Cerebellar cortex (tissue), 1 donor: ENCODE measurements at regions not wholly inside any gene's neighbourhood (a gene's known extent, or its start where the extent isn't known, plus 50 kb on each side); places are given as distances from the start of the nearest gene placed in this dataset.

Experiments
- DNase-seq: peaks from one replicate; pipeline ENCODE4 v3.0.0-alpha.2; 2015; ENCODE audit warnings: low spot score

DNA sequence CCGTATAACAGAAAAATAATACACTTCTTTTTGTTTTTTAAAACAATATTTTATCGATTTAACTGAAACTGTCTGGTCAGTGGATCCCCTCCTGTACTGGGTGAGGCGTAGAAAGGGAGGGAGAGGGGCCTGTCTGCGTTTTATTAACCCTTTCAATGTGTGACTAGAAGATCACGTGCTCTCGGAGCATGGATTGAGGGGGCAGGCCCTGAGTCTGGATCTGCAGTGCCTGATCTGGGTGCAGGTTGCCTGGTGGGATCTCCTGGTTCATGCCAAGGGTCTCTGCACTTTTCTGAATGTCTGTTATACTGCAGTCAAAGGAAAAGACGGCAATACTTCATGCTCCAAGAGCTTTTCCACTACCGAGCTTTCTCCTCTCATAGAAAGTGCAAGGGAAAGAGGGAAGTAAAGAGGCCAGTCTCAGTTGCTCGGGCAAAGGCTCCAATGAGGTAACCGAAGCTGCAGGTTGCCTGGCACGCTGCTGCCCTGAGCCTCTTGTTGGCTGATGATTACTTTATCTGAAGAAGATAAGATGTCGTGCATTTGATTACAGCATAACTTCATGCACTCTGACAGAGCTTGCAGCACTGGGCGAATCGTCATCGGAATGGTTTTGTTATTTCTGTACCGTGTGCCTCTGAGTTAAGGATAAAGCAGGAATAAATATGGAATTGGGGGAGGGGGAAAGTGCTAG lies 167.5 kb upstream of the PMEPA1 start:
- no peak for DNase-seq

GRCh38 chr20:57876163-57876562 lies 166.3 kb upstream of the PMEPA1 start:
- no peak for DNase-seq

GRCh38 chr20:57874141-57874540 lies 164.3 kb upstream of the PMEPA1 start:
- no peak for DNase-seq

DNA sequence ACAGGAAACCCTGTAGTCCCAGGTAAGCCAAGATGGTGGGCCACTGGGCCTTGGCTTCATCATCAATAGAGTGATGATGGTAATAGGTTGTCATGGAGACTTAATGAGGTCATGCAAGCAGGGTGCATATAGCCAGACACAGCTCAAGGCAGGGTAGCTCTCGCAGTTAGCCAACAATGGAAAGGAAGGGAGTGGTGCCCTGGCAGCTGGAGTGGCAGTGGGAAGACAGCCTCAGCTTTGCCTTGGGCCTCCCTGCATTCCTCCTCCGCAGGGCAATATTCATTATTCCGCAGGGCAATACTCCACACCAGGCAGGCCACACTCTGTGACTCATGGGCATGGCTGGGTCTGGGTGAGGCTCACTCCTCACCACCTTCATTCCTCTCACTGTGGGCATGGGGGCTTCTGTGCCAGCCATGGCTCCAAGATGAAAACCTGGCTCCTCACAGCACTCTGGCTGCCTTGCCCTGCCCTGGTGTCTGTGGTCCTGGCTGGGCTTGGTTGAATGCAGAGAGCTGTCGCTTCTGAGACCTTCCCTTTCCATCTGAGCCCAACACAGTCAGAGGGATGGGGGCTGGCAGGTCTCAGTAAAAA lies 163.1 kb upstream of the PMEPA1 start:
- no peak for DNase-seq

- no peak for DNase-seq
Measured at GRCh38 chr20:57871237-57871632, 161.4 kb upstream of the PMEPA1 start.

DNA sequence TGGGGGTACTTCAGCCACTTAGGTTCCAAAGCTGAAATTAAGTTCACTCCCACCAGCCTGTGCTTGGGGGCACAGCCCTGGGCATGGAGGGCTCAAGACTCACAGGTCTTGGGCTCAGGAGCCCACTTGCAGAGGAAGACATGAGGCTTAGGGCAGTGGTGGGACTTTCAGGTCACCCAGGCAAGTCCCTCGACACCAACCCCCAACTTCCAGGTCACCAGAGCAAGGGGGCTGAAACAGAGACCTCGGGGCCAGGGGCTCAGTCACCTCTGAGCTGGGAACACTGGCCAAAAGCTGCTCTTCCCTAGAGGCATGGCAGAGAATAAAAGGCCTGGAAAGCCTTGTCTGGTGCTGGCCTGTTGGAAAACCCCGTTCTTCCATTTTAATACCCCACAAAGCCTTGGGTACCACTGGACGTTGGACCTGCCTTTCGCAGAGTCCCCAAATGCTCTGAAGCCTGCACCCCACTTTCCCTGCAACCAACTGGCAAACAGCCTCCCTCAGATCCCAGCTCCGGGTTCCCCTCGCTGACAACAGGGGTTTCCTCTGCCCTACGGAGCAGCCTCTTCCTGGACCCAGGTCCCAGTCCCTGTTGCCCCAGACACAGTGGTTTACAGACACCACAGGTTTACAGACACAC lies 160.9 kb upstream of the PMEPA1 start:
- no peak for DNase-seq

GRCh38 chr20:57869951-57870315 lies 160.1 kb upstream of the PMEPA1 start:
- no peak for DNase-seq

DNA sequence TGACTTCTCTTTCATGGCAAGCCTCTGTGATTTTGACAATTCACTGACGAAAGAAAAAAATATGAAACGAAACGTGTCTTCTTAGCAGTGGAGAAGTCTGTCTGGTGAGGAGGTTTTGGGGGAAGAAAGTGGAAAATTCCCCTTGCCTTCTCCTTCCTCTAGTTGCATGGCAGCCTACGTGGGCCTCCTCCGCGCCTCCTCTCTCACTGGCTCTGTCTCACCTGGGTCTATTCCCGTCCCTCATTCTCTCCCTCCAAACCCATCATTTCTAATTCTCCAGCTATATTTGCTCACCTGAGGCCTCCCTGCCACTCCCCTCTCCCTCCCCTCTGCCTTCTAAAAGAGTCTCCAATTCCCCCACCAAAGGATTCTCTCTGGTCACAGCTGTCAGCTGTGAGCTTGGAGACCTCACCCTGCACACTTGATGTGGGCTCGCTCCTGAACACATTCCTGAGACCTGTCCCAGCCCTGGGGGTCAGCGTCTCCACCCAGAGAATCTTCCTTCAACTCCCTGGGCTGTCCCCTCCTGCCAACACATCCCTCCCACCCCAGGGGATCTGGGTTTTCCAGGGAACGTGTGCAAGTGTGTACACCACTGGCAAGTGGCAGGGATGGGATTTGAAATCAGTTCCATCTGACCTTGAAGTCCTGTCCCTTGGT lies 159.6 kb upstream of the PMEPA1 start:
- DNase-seq = no peak

DNA sequence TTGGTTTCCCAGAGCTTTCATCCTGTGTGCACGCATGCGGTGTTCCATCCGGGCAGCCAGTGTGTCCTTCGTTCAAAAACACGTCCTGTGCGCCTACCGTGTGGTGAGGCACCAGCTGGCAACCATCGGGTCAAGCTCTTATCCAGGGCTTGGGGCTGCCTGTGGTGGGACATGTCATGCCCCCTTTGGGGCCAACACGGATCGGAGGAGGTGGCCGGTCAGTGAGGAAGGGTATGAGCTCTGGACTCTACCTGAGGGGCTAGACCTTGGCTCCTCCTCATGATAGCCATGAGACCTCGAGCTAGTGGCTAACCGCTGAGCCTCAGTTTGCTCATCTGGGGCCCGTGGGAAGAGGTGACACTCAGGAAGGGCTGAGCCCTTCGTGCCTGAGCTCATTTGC lies 158.5 kb upstream of the PMEPA1 start:
- no peak for DNase-seq

DNA sequence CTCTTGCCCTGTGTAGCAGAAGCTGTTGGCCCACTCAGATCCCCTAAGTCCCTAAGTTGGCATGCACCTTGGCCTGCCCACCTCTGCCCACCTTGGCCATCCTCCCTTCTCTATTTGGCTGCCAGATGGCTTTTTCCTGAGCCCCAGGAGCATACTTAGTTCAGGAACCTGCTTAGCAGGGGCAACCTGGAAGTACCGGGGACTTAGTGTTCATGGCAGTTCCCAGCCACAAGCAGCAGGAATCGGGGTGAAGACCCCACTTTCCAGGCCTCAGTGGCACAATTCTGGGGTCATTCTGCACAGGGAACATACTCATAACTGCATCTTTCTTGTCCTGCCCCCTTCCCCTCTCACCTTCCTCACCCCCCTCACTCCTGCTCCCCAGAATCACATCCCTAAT lies 158.0 kb upstream of the PMEPA1 start:
- no peak for DNase-seq

DNA sequence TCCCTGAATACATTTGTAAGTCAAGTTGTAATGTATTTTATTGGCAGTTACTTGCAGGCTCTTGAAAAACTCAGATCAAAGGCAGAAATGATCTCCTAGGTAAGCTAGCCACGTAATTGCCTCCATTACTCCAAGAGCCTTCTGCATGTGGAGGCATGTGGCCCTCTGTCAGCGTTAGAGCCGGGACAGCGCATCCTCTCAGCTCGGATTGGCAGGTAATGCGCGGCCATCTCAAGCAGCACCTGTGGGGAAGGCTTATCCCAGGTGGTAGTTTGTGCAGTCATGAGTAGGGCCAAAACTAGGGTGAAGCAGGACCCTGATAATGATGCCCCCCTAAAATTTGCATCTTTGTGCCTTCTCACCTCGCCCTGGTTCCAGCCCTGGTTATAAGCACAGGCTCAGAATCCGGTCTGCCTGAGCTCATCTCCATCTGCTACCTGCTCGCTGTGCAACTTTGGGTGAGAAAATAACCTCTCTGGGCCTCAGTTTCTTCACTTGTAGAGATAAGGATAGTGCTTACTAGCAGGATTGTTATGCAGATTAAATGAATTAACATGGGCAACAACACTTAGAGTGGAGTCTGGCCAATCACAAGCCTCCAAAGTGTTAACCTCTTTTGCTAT lies 157.5 kb upstream of the PMEPA1 start:
- no peak for DNase-seq

GRCh38 chr20:57866250-57867106 lies 156.7 kb upstream of the PMEPA1 start:
- DNase-seq = no peak

DNA sequence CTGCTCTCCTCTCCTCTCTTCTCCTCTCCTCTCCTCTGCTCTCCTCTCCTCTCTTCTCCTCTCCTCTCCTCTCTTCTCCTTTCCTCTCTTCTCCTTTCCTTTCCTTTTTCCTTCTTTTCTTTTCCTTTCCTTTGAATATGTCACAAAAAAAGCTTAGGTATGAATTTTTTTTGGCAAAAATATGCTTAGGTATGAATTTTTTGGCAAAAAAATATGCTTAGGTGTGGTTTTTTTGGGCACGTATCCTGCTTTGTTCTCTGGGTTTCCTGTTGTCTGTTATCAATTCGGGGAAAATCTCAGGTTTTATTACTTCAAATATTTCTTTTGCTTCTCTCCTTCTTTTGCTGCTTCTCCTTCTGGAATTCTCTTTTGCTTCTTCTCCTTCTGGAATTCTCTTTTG lies 155.5 kb upstream of the PMEPA1 start:
- DNase-seq = no peak

GRCh38 chr20:57860576-57860975 lies 150.8 kb upstream of the PMEPA1 start:
- no peak for DNase-seq

DNA sequence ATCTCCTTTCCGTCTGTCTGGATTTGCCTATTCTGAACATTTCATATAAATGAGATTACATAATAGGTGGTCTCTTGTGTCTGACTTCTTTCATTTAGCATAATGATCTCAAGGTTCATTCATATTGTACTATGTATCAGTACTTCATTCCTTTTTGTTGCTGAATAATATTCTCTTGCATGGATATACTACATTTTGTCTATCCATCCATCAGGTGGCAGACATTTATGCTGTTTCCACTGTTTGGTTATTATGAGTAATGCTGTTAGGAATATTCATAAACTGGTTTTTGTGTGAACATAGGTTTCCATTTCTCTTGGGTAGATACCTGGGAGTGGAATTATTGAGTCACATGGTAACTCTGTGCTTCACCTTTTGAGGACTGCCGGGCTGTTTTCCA lies 148.2 kb upstream of the PMEPA1 start:
- no peak for DNase-seq

DNA sequence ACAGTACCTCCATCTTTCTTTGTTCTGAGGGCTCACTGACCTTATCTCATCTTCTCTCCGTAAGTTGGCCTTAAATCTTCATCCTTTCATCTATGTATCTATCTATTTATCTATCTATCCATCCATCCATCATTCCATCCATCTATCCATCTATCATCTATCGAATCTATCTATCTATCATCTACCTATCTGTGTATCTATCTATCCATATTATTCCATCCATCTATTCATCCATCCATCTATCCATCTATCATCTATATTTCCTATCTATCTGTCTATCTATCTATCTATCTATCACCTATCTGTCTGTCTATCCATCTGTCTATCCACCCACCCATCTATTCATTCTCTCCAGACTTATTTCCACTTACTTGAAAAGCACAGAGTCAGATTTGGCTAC lies 147.3 kb upstream of the PMEPA1 start:
- DNase-seq = no peak

- no peak for DNase-seq
Measured at GRCh38 chr20:57856658-57857057, 146.8 kb upstream of the PMEPA1 start.

DNA sequence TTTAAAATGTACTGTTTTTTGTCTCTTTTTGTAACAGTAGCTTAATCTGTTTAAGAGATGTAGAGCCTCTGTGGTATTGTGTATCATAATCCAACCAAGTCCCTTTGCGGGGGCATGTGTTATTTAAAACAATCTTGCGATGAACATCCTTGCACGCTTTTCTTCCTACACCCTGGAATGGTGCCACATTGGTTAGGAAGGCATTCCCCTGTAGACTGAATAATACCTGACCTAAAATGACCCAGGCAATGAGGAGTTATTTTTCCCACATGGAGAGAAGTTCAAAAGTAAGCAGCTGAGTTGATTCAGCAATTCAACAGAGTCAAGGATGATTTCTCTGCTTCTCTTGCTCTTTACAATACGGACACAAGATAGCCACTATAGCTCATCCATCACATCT lies 142.0 kb upstream of the PMEPA1 start:
- DNase-seq = no peak

DNA sequence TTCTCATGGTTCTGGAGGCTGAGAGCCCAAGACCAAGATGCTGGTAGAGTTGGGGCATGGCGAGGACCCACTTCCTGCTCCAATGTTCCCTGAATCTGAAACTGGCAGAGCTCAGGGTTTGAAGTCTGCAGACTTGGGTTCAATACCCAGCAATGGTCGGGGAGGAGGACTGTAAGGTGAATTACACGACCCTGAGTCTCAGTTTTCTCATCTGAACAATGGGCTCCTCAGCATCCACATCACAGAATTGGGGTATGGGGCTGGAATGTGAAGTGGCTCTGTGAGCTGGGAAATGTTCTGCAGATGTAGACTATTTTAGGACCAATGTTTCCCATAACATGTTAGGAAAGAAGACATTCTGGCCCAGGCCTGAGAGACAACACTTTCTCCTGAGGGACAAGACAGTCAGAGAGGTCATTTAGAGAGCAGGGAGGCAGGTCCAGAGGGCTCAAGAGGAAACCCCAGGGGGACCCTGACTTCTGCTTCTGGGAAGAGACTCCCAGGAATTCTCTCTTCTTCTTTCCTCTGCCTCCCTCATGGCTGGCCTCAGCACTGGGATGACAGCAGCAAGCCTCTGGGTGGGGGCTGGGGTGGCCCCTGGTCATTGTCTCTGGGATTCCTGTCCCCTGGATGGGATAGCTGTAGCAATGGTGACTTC lies 141.3 kb upstream of the PMEPA1 start:
- no peak for DNase-seq

DNA sequence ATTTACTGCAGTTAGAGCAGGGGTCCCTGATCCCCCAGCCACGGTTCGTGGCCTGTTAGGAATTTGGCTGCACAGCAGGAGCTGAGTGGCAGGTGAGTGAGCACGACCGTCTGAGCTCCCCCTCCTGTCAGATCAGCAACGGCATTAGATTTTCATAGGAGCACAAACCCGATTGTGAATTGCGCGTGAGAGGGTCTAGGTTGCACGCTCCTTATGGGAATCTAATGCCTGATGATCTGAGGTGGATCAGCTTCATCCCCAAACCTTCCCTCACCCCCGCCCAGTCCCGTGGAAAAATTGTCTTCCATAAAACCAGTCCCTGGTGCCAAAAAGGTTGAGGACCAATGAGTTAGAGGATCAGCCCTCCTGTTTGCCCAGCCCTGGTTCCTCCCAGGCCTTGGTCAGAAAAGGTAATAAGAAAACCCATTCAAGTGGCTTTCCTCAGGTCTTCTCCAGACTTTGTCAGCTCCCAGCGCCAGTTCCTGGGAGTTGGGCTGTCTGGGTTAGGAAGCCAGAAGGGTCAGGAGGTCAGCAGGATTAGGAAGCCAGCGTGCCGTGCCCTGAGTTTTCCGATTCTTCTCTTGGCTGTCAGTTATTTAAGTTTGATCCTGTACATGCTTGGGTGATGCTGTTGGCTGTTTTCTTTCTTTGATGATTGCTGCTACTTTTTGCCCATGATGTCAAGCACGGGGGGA lies 139.9 kb upstream of the PMEPA1 start:
- no peak for DNase-seq

DNA sequence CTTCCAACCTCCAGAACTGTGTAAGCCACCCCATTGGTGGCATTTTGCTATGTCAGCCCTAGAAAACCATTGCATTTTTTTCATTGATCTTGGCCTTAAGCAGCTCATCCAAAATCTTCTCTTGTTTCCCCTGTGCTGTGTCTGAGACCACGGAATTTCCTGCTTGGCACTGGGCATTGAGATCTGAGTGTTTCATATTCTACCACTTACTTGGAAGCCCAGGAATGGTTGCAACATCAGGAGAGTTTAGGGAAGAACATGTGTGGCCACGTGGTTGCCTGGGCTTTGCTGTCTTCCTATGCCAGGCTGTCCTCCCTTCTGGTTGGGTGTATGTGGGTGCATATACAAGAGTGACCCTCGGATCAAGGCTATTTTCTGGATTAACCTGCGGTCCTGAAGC lies 139.3 kb upstream of the PMEPA1 start:
- no peak for DNase-seq
